Progenitor cell of endocrine pancreas (in vitro differentiated cells): ENCODE measurements at regions not wholly inside any gene's neighbourhood (a gene's known extent, or its start where the extent isn't known, plus 50 kb on each side); places are given as distances from the start of the nearest gene placed in this dataset.

Source experiments
- DNase-seq: peaks from one replicate; pipeline ENCODE4 v3.0.0; 2021; ENCODE audit warnings: low spot score; ENCODE audit not compliant: unreplicated experiment
- H3K27ac Mint-ChIP-seq: 2 replicates; pipeline ENCODE4 v1.8.0; 2021; ENCODE audit warnings: mild to moderate bottlenecking, moderate library complexity, mixed read lengths
- H3K27me3 Mint-ChIP-seq: 2 replicates; pipeline ENCODE4 v1.8.0; 2021; ENCODE audit warnings: mixed read lengths
- H3K36me3 Mint-ChIP-seq: 2 replicates; pipeline ENCODE4 v1.8.0; 2022; ENCODE audit warnings: mixed read lengths; ENCODE audit not compliant: insufficient read depth
- H3K4me1 Mint-ChIP-seq: 2 replicates; pipeline ENCODE4 v1.8.0; 2021; ENCODE audit warnings: low read depth, mixed read lengths
- H3K4me3 Mint-ChIP-seq: 2 replicates; pipeline ENCODE4 v1.8.0; 2021; ENCODE audit warnings: low read depth, mild to moderate bottlenecking, moderate library complexity, mixed read lengths
- H3K9me3 Mint-ChIP-seq: 2 replicates; pipeline ENCODE4 v1.8.0; 2021; ENCODE audit warnings: low read depth, mixed read lengths
- TF ChIP-seq, protein P1 (sequence below): fragments of 200-600 bp; sonication (generic); IDR thresholded peaks from one replicate; pipeline ENCODE4 v1.5.0; 2021; ENCODE audit warnings: antibody characterized with exemption, mild to moderate bottlenecking; ENCODE audit not compliant: unreplicated experiment

DNA sequence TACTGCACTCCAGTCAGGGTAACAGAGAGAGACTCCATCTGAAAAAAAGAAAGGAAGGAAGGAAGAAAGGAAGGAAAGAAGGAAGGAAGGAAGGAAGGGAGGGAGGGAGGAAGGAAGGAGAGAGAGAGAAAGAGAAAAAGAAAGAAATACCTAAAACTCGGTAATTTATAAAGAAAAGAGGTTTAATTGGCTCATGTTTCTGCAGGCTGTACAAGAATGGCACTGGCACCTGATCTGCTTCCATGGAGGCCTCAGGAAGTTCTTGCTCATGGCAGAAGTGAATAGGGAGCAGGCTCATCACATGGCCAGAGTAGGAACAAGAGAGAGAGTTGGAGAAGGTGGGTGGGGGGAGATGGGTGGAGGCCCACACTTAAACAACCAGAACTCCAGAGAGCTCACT is 215.2 kb upstream of the IRX3 start:
- Mint-ChIP-seq H3K4me1 (peaks cover 11% of the 10 kb centered on the region), H3K27ac (no peak overlapping the region), H3K36me3 (peaks cover 5% of the 10 kb centered on the region), H3K9me3 (peaks cover 15% of the 10 kb centered on the region), H3K27me3 (peaks cover 29% of the 10 kb centered on the region), H3K4me3 (no peak overlapping the region)
- DNase-seq = no peak
- TF ChIP-seq, protein P1, sequence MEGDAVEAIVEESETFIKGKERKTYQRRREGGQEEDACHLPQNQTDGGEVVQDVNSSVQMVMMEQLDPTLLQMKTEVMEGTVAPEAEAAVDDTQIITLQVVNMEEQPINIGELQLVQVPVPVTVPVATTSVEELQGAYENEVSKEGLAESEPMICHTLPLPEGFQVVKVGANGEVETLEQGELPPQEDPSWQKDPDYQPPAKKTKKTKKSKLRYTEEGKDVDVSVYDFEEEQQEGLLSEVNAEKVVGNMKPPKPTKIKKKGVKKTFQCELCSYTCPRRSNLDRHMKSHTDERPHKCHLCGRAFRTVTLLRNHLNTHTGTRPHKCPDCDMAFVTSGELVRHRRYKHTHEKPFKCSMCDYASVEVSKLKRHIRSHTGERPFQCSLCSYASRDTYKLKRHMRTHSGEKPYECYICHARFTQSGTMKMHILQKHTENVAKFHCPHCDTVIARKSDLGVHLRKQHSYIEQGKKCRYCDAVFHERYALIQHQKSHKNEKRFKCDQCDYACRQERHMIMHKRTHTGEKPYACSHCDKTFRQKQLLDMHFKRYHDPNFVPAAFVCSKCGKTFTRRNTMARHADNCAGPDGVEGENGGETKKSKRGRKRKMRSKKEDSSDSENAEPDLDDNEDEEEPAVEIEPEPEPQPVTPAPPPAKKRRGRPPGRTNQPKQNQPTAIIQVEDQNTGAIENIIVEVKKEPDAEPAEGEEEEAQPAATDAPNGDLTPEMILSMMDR = no peak

DNA sequence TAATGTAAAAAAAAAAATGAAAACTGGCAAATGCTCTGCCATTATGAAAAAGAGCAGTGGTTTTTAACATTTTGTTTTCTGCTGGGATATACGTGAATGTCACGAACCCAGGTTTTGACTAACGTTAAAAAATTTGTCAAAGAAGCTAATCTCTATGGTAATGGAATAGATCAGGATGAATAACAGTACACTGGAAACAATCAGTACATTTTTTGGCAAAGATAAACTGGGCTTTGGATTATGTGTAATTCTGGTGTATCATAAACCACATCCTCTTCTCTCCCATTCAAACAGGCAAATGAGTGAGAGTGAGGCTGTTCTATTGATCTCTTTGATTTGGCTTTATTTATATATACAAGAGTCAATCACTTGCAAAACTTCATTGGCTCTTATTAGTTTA is 207.0 kb upstream of the IRX3 start:
- H3K4me3 Mint-ChIP-seq = no peak overlapping the region
- peaks cover 5% of the 10 kb centered on the region for H3K36me3 Mint-ChIP-seq
- peaks cover 14% of the 10 kb centered on the region for H3K27me3 Mint-ChIP-seq
- no peak overlapping the region for H3K27ac Mint-ChIP-seq
- DNase-seq = no peak
- TF ChIP-seq, protein P1 = no peak
- H3K9me3 Mint-ChIP-seq = peaks cover 15% of the 10 kb centered on the region
- H3K4me1 Mint-ChIP-seq = peaks cover 15% of the 10 kb centered on the region

DNA sequence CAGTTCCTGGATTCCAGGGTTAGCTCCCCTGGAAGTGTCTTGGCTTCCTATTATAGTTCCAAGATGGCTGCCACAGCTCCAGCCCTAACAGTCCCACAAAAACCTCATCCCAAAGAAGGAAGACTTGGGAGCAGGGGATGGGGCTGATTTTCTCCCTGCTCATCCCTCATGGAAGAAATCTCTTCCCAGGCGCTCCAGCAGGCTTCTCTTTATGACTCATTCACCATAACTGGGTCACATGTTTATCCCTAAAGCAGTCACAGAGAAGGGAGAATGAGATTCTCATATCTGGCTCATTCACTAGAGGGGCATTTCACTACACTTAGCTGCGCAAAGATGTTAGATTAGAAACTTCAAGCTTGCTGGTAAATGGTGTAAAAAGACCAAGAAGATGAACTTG is 206.5 kb upstream of the IRX3 start:
- TF ChIP-seq, protein P1 = no peak
- Mint-ChIP-seq H3K4me1 (peaks cover 20% of the 10 kb centered on the region), H3K9me3 (peaks cover 10% of the 10 kb centered on the region), H3K4me3 (no peak overlapping the region), H3K27ac (no peak overlapping the region), H3K27me3 (peaks cover 18% of the 10 kb centered on the region), H3K36me3 (peaks cover 4% of the 10 kb centered on the region)
- DNase-seq = no peak

DNA sequence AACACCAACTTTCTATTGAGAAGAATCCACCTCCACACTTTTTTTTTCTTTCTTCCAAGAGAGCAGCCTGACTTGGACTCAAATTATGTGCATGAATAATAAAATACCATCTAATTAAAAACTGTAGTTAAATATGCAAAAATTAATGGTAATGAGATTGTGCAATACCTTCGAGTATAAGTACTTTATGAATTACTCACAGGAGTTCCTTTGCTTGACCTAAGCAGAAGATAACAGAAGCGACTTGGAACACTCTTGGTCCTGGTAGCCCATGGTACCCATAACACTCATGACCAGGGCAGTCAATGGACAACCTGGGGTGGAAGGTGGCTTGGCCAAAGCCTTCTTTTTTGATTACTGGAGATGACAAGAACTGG is 203.5 kb upstream of the IRX3 start:
- no peaks in the 10 kb centered on the region for H3K36me3 Mint-ChIP-seq

DNA sequence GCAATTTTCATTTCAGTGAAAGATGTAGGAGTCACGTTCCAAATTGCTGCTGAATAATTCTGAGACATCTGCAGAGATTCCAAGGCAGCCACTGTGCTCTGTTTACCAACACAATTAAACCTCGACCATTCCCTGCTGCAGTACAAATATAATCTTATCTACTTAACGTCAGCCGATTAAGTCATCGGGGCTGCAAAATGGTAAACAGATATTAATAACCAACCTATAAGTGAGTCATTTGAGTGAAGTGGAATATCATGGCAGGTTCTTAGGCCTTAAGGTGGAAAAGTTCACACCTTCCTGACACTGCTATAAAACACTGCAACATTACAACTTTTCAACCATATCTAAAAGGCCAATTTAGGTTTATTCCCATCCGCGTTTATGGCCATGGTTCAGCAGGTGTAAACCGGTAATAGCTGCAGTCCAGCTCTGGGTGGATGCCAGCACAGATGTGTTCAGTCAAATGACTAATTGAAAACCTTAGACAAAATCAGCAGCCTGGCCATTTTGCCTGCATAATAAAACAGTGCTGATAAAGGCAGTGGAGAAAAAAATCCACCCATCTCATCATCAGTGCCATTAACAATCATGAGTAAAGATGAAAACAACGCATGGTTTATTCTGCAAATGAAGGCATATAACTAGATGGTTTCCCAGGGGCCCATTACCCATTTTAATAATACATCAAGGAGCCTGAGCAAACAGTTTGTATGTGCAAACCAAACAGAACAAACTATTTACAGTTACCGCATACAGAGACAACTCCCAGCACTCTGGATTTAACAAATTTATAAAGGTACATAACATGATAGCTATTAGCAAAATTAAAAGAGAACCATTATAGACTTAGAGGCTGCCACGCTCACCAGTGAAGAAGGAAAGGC is 202.9 kb upstream of the IRX3 start:
- peaks cover 25% of the 10 kb centered on the region for H3K4me1 Mint-ChIP-seq
- no peaks in the 10 kb centered on the region for H3K9me3 Mint-ChIP-seq
- no peak for DNase-seq
- H3K27ac Mint-ChIP-seq = no peak overlapping the region
- no peak overlapping the region for H3K4me3 Mint-ChIP-seq
- H3K27me3 Mint-ChIP-seq = peaks cover 20% of the 10 kb centered on the region
- TF ChIP-seq, protein P1 = no peak
- H3K36me3 Mint-ChIP-seq = no peaks in the 10 kb centered on the region

More for the DNA sequence above, 203.5 kb upstream of the IRX3 start:
- Mint-ChIP-seq H3K9me3 (no peaks in the 10 kb centered on the region), H3K27me3 (peaks cover 18% of the 10 kb centered on the region), H3K27ac (no peak overlapping the region), H3K4me3 (no peak overlapping the region), H3K4me1 (peaks cover 20% of the 10 kb centered on the region)
- TF ChIP-seq, protein P1 = no peak
- DNase-seq = no peak
